ENCODE measurements at regions not wholly inside any gene's neighbourhood (a gene's known extent, or its start where the extent isn't known, plus 50 kb on each side); places are given as distances from the start of the nearest gene placed in this dataset.

GRCh38 chr7:19269301-19269700 lies 124.1 kb upstream of the FERD3L start:
- no peaks in the 10 kb centered on the region for H4K20me1 ChIP-seq (ENCODE audit: low read depth, low read length)
- no peak overlapping the region for H2AFZ ChIP-seq (ENCODE audit: low read depth, low read length, severe bottlenecking)
- H3K79me2 ChIP-seq (ENCODE audit: insufficient read depth, low read length) = no peaks in the 10 kb centered on the region
- H3K9ac ChIP-seq (ENCODE audit: low read length) = no peak overlapping the region
- no peaks in the 10 kb centered on the region for H3F3A ChIP-seq (ENCODE audit: insufficient read depth)
- no peak overlapping the region for H3K4me3 ChIP-seq (ENCODE audit: insufficient read depth, low read length, poor library complexity, severe bottlenecking)
- H3K27me3 ChIP-seq (ENCODE audit: low read length) = no peaks in the 10 kb centered on the region
- H3K4me2 ChIP-seq (ENCODE audit: low read depth, low read length, poor library complexity, severe bottlenecking) = no peak overlapping the region
- no peak overlapping the region for H3K27ac ChIP-seq (ENCODE audit: low read depth, low read length)
- no peaks in the 10 kb centered on the region for H3K36me3 ChIP-seq (ENCODE audit: low read length)
- no peaks in the 10 kb centered on the region for H3K9me2 ChIP-seq (replicated peaks; ENCODE audit: insufficient read depth, low read length)
- no peak for TF ChIP-seq CTCF (IDR thresholded peaks at IDR 0.05; ENCODE audit: insufficient read depth, low read length, poor library complexity, severe bottlenecking)
- no peak for TF ChIP-seq EZH2phosphoT487 (conservative IDR thresholded peaks at IDR 0.05; ENCODE audit: low read length)
- H3K9me3 ChIP-seq (ENCODE audit: insufficient read depth, low read length) = no peaks in the 10 kb centered on the region

- no peak overlapping the region for H3K27ac ChIP-seq (ENCODE audit: low read depth, low read length)
- no peak overlapping the region for H2AFZ ChIP-seq (ENCODE audit: low read depth, low read length, severe bottlenecking)
- no peak for TF ChIP-seq EZH2phosphoT487 (conservative IDR thresholded peaks at IDR 0.05; ENCODE audit: low read length)
- TF ChIP-seq CTCF (IDR thresholded peaks at IDR 0.05; ENCODE audit: insufficient read depth, low read length, poor library complexity, severe bottlenecking) = no peak
- no peaks in the 10 kb centered on the region for H3K79me2 ChIP-seq (ENCODE audit: insufficient read depth, low read length)
- no peaks in the 10 kb centered on the region for H3K27me3 ChIP-seq (ENCODE audit: low read length)
- H4K20me1 ChIP-seq (ENCODE audit: low read depth, low read length) = no peaks in the 10 kb centered on the region
- H3K4me2 ChIP-seq (ENCODE audit: low read depth, low read length, poor library complexity, severe bottlenecking) = no peak overlapping the region
- no peaks in the 10 kb centered on the region for H3K36me3 ChIP-seq (ENCODE audit: low read length)
- H3K9me2 ChIP-seq (replicated peaks; ENCODE audit: insufficient read depth, low read length) = no peaks in the 10 kb centered on the region
- H3K9me3 ChIP-seq (ENCODE audit: insufficient read depth, low read length) = no peaks in the 10 kb centered on the region
- no peaks in the 10 kb centered on the region for H3F3A ChIP-seq (ENCODE audit: insufficient read depth)
- no peak overlapping the region for H3K4me3 ChIP-seq (ENCODE audit: insufficient read depth, low read length, poor library complexity, severe bottlenecking)
- no peak overlapping the region for H3K9ac ChIP-seq (ENCODE audit: low read length)
These were observed 123.5 kb upstream of the FERD3L start for GRCh38 chr7:19268737-19269136.

- TF ChIP-seq CTCF (IDR thresholded peaks at IDR 0.05; ENCODE audit: insufficient read depth, low read length, poor library complexity, severe bottlenecking) = no peak
- TF ChIP-seq EZH2phosphoT487 (conservative IDR thresholded peaks at IDR 0.05; ENCODE audit: low read length) = no peak
- H3F3A ChIP-seq (ENCODE audit: insufficient read depth) = no peaks in the 10 kb centered on the region
- H2AFZ ChIP-seq (ENCODE audit: low read depth, low read length, severe bottlenecking) = no peak overlapping the region
- no peak overlapping the region for H3K9ac ChIP-seq (ENCODE audit: low read length)
- no peak overlapping the region for H3K27ac ChIP-seq (ENCODE audit: low read depth, low read length)
- no peak overlapping the region for H3K4me2 ChIP-seq (ENCODE audit: low read depth, low read length, poor library complexity, severe bottlenecking)
- no peaks in the 10 kb centered on the region for H3K9me2 ChIP-seq (replicated peaks; ENCODE audit: insufficient read depth, low read length)
- H3K79me2 ChIP-seq (ENCODE audit: insufficient read depth, low read length) = no peaks in the 10 kb centered on the region
- no peak overlapping the region for H3K4me3 ChIP-seq (ENCODE audit: insufficient read depth, low read length, poor library complexity, severe bottlenecking)
- no peaks in the 10 kb centered on the region for H4K20me1 ChIP-seq (ENCODE audit: low read depth, low read length)
- no peaks in the 10 kb centered on the region for H3K27me3 ChIP-seq (ENCODE audit: low read length)
- H3K9me3 ChIP-seq (ENCODE audit: insufficient read depth, low read length) = no peaks in the 10 kb centered on the region
- no peaks in the 10 kb centered on the region for H3K36me3 ChIP-seq (ENCODE audit: low read length)
These were observed 117.6 kb upstream of the FERD3L start for GRCh38 chr7:19262826-19263225.

- no peak overlapping the region for H3K4me2 ChIP-seq (ENCODE audit: low read depth, low read length, poor library complexity, severe bottlenecking)
- H3K27ac ChIP-seq (ENCODE audit: low read depth, low read length) = no peak overlapping the region
- no peaks in the 10 kb centered on the region for H3K27me3 ChIP-seq (ENCODE audit: low read length)
- H3F3A ChIP-seq (ENCODE audit: insufficient read depth) = no peaks in the 10 kb centered on the region
- H3K36me3 ChIP-seq (ENCODE audit: low read length) = no peaks in the 10 kb centered on the region
- H3K9me3 ChIP-seq (ENCODE audit: insufficient read depth, low read length) = no peaks in the 10 kb centered on the region
- H3K9me2 ChIP-seq (replicated peaks; ENCODE audit: insufficient read depth, low read length) = no peaks in the 10 kb centered on the region
- TF ChIP-seq CTCF (IDR thresholded peaks at IDR 0.05; ENCODE audit: insufficient read depth, low read length, poor library complexity, severe bottlenecking) = no peak
- TF ChIP-seq EZH2phosphoT487 (conservative IDR thresholded peaks at IDR 0.05; ENCODE audit: low read length) = no peak
- no peaks in the 10 kb centered on the region for H3K79me2 ChIP-seq (ENCODE audit: insufficient read depth, low read length)
- no peak overlapping the region for H3K9ac ChIP-seq (ENCODE audit: low read length)
- no peaks in the 10 kb centered on the region for H4K20me1 ChIP-seq (ENCODE audit: low read depth, low read length)
- no peak overlapping the region for H2AFZ ChIP-seq (ENCODE audit: low read depth, low read length, severe bottlenecking)
- H3K4me3 ChIP-seq (ENCODE audit: insufficient read depth, low read length, poor library complexity, severe bottlenecking) = no peak overlapping the region
These were observed 104.1 kb upstream of the FERD3L start for GRCh38 chr7:19249281-19249680.
